H9 (cell line): ENCODE measurements at regions not wholly inside any gene's neighbourhood (a gene's known extent, or its start where the extent isn't known, plus 50 kb on each side); places are given as distances from the start of the nearest gene placed in this dataset.

Source experiments
- DNase-seq: peaks from one replicate; pipeline ENCODE4 v3.0.0-alpha.2; 2017
- H2AFZ ChIP-seq: one replicate; pipeline ENCODE4 v1.6.1; 2013; ENCODE audit warnings: mild to moderate bottlenecking, low read length, control low read depth, moderate library complexity
- H2AK5ac ChIP-seq: 2 replicates; pipeline ENCODE4 v1.6.1; 2013; ENCODE audit warnings: low read length, control low read depth, mixed read lengths; ENCODE audit not compliant: insufficient read length
- H2BK120ac ChIP-seq: one replicate; pipeline ENCODE4 v1.6.1; 2013; ENCODE audit warnings: low read depth, mild to moderate bottlenecking, low read length, control low read depth, inconsistent platforms; ENCODE audit not compliant: poor library complexity, severe bottlenecking
- H2BK12ac ChIP-seq: 2 replicates; pipeline ENCODE4 v1.6.1; 2013; ENCODE audit warnings: low read length, control low read depth, mixed read lengths, low read depth; ENCODE audit not compliant: insufficient read length
- H2BK15ac ChIP-seq: 2 replicates; pipeline ENCODE4 v1.6.1; 2013; ENCODE audit warnings: low read depth, low read length, control low read depth
- H2BK20ac ChIP-seq: one replicate; pipeline ENCODE4 v1.6.1; 2013; ENCODE audit warnings: low read depth, mild to moderate bottlenecking, low read length, control low read depth, inconsistent platforms; ENCODE audit not compliant: poor library complexity, severe bottlenecking
- H2BK5ac ChIP-seq: 2 replicates; pipeline ENCODE4 v1.6.1; 2013; ENCODE audit warnings: low read length, control low read depth, mixed read lengths; ENCODE audit not compliant: insufficient read length
- H3K14ac ChIP-seq: 2 replicates; pipeline ENCODE4 v1.6.1; 2013; ENCODE audit warnings: low read length, control low read depth; ENCODE audit not compliant: insufficient read depth
- H3K18ac ChIP-seq: 2 replicates; pipeline ENCODE4 v1.6.1; 2013; ENCODE audit warnings: low read depth, mild to moderate bottlenecking, mixed read lengths, low read length, control low read depth; ENCODE audit not compliant: insufficient read length
- H3K23ac ChIP-seq: 2 replicates; pipeline ENCODE4 v1.6.1; 2013; ENCODE audit warnings: low read length, control low read depth, mixed read lengths, low read depth; ENCODE audit not compliant: insufficient read length
- H3K23me2 ChIP-seq: 2 replicates; pipeline ENCODE4 v1.6.1; 2013; ENCODE audit warnings: low read depth, mild to moderate bottlenecking, mixed read lengths, low read length, control low read depth; ENCODE audit not compliant: insufficient read length, poor library complexity, severe bottlenecking
- H3K27ac ChIP-seq: 2 replicates; pipeline ENCODE4 v1.5.1; 2013; ENCODE audit warnings: low read length, control low read depth, mixed read lengths, low read depth; ENCODE audit not compliant: insufficient read length
- H3K27me3 ChIP-seq: 2 replicates; pipeline ENCODE4 v1.6.1; 2013; ENCODE audit warnings: low read length, control low read depth, inconsistent platforms; ENCODE audit not compliant: insufficient read depth
- H3K4ac ChIP-seq: 2 replicates; pipeline ENCODE4 v1.6.1; 2013; ENCODE audit warnings: low read depth, mild to moderate bottlenecking, control low read depth, inconsistent platforms, low read length, moderate library complexity
- H3K4me1 ChIP-seq: 2 replicates; pipeline ENCODE4 v1.6.1; 2013; ENCODE audit warnings: low read length, control low read depth, inconsistent platforms; ENCODE audit not compliant: insufficient read depth
- H3K4me2 ChIP-seq: 2 replicates; pipeline ENCODE4 v1.6.1; 2013; ENCODE audit warnings: low read length, control low read depth, mixed read lengths; ENCODE audit not compliant: insufficient read length, insufficient read depth
- H3K56ac ChIP-seq: 2 replicates; pipeline ENCODE4 v1.6.1; 2013; ENCODE audit warnings: low read depth, mild to moderate bottlenecking, mixed read lengths, low read length, control low read depth; ENCODE audit not compliant: insufficient read length
- H3K79me1 ChIP-seq: 2 replicates; pipeline ENCODE4 v1.6.1; 2013; ENCODE audit warnings: low read depth, mild to moderate bottlenecking, moderate library complexity, low read length, control low read depth, inconsistent platforms; ENCODE audit not compliant: insufficient read depth, poor library complexity, severe bottlenecking
- H3K79me2 ChIP-seq: 2 replicates; pipeline ENCODE4 v1.6.1; 2013; ENCODE audit warnings: low read length, control low read depth, inconsistent platforms; ENCODE audit not compliant: insufficient read depth
- H3K9ac ChIP-seq: 2 replicates; pipeline ENCODE4 v1.6.1; 2013; ENCODE audit warnings: low read length, control low read depth, mixed read lengths; ENCODE audit not compliant: insufficient read length; ENCODE audit errors: extremely low read depth
- H3K9me3 ChIP-seq: one replicate; pipeline ENCODE4 v1.6.1; 2013; ENCODE audit warnings: low read depth, low read length, inconsistent platforms; ENCODE audit not compliant: control insufficient read depth
- H3T11ph ChIP-seq: one replicate; pipeline ENCODE4 v1.6.1; 2013; ENCODE audit warnings: mild to moderate bottlenecking, low read length, control low read depth, inconsistent platforms
- H4K20me1 ChIP-seq: one replicate; pipeline ENCODE4 v1.6.1; 2013; ENCODE audit not compliant: control insufficient read depth, insufficient read length, insufficient read depth
- H4K5ac ChIP-seq: 2 replicates; pipeline ENCODE4 v1.6.1; 2013; ENCODE audit warnings: low read depth, mild to moderate bottlenecking, mixed read lengths, low read length, control low read depth; ENCODE audit not compliant: insufficient read length
- H4K8ac ChIP-seq: replicated peaks from 2 replicates; pipeline ENCODE4 v1.6.1; 2013; ENCODE audit warnings: low read length, control low read depth, mixed read lengths, low read depth; ENCODE audit not compliant: insufficient read length
- H4K91ac ChIP-seq: 2 replicates; pipeline ENCODE4 v1.6.1; 2013; ENCODE audit warnings: low read depth, mild to moderate bottlenecking, moderate library complexity, mixed read lengths, low read length, control low read depth; ENCODE audit not compliant: insufficient read length
- H3K27ac Mint-ChIP-seq, 3 experiments: 2 replicates in 2 of 3; 3 replicates in 1 of 3; pipeline ENCODE4 v1.8.0; 2020 to 2021; ENCODE audit warnings: mixed read lengths in 3 of 3, mild to moderate bottlenecking in 1 of 3, moderate library complexity in 1 of 3
- H3K27me3 Mint-ChIP-seq: 2 replicates; pipeline ENCODE4 v1.8.0; 2021; ENCODE audit warnings: low read depth, mild to moderate bottlenecking, moderate library complexity, mixed read lengths
- H3K36me3 Mint-ChIP-seq, 3 experiments: 2 replicates in 2 of 3; 3 replicates in 1 of 3; pipeline ENCODE4 v1.8.0; 2020 to 2021; ENCODE audit warnings: low read depth in 3 of 3, mixed read lengths in 3 of 3; ENCODE audit not compliant: insufficient read depth in 1 of 3
- H3K4me1 Mint-ChIP-seq, 2 experiments: 2 replicates each; pipeline ENCODE4 v1.8.0; 2020; ENCODE audit warnings: mixed read lengths in 2 of 2
- H3K4me3 Mint-ChIP-seq, 2 experiments: 2 replicates in 1 of 2; 3 replicates in 1 of 2; pipeline ENCODE4 v1.8.0; 2020 to 2021; ENCODE audit warnings: mild to moderate bottlenecking in 2 of 2, mixed read lengths in 2 of 2, moderate library complexity in 1 of 2
- H3K9me3 Mint-ChIP-seq, 2 experiments: 2 replicates in 1 of 2; 3 replicates in 1 of 2; pipeline ENCODE4 v1.8.0; 2020; ENCODE audit warnings: mild to moderate bottlenecking in 2 of 2, mixed read lengths in 2 of 2, moderate library complexity in 1 of 2
- CTCF ChIP-seq: fragments of 200-600 bp; sonication (generic); conservative IDR thresholded peaks from 3 replicates; pipeline ENCODE4 v1.8.0; 2021; ENCODE audit warnings: antibody characterized with exemption, mild to moderate bottlenecking
- WGBS: extraction: QIAGEN DNeasy Blood & Tissue Kit; methylation state at CpG from one replicate; pipeline ENCODE4 v1.1.7; 2013; ENCODE audit warnings: missing lambda C conversion rate, low lambda C conversion rate, mixed read lengths; ENCODE audit not compliant: insufficient read length; ENCODE audit errors: extremely low coverage; 5-methylcytosine and 5-hydroxymethylcytosine counted together

- Histone ChIP-seq H3K18ac (no peak overlapping the region), H3K27me3 (no peaks in the 10 kb centered on the region), H2BK120ac (no peak overlapping the region), H2BK12ac (no peak overlapping the region), H4K91ac (no peak overlapping the region), H3K4ac (no peak overlapping the region), H4K5ac (no peak overlapping the region), H3K23me2 (no peaks in the 10 kb centered on the region), H3K4me2 (no peak overlapping the region), H3K4me1 (no peaks in the 10 kb centered on the region), H2AFZ (no peak overlapping the region), H3K56ac (no peak overlapping the region), H3K79me1 (no peaks in the 10 kb centered on the region), H3K9me3 (no peaks in the 10 kb centered on the region), H3K14ac (no peak overlapping the region), H3K27ac (no peak overlapping the region), H3K9ac (no peak overlapping the region), H2AK5ac (no peak overlapping the region), H2BK20ac (no peak overlapping the region), H3K23ac (no peak overlapping the region), H4K8ac (no peak overlapping the region), H3T11ph (no peak overlapping the region), H4K20me1 (no peaks in the 10 kb centered on the region), H3K79me2 (no peaks in the 10 kb centered on the region), H2BK5ac (no peak overlapping the region), H2BK15ac (no peak overlapping the region)
- no CpG with 5 or more reads among the region's 6 CpGs for WGBS
- peaks cover 0 to 2% of the 10 kb centered on the region in 2 experiments; a peak in 1 of 5 replicates for H3K9me3 Mint-ChIP-seq
- no peaks in the 10 kb centered on the region; the same call in none of the 2 replicates for H3K27me3 Mint-ChIP-seq
- H3K36me3 Mint-ChIP-seq: no peaks in the 10 kb centered on the region; a peak in 2 of 7 replicates
- no peak overlapping the region for H3K4me3 Mint-ChIP-seq
- no peak for TF ChIP-seq CTCF
- no peak for DNase-seq
- H3K4me1 Mint-ChIP-seq: peaks cover 2 to 6% of the 10 kb centered on the region in 2 experiments; a peak in 2 of 4 replicates
- H3K27ac Mint-ChIP-seq: no peak overlapping the region
These were observed 84.6 kb upstream of the MGMT start for GRCh38 chr10:129382401-129382800.
